ENCODE measurements at regions not wholly inside any gene's neighbourhood (a gene's known extent, or its start where the extent isn't known, plus 50 kb on each side); places are given as distances from the start of the nearest gene placed in this dataset.

DNA sequence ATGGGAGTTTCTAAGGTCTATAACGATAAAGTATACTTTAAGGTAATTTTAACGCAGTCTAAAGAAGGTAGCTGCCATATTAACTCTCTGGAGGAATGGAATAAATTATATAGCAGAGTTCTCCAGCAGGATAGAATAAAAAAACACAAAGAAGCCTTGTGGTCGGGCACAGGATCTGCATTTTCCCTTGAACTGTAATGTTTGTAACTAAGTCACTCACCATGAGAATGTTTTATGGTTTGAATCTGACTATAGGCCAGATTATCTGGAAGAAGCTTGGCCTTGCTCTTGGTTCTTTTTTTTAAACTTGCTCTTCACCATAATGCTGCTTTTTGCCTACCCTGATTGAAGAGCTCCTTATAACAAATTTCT, 238.8 kb upstream of the NOX3 start:
- TF ChIP-seq, protein P1, sequence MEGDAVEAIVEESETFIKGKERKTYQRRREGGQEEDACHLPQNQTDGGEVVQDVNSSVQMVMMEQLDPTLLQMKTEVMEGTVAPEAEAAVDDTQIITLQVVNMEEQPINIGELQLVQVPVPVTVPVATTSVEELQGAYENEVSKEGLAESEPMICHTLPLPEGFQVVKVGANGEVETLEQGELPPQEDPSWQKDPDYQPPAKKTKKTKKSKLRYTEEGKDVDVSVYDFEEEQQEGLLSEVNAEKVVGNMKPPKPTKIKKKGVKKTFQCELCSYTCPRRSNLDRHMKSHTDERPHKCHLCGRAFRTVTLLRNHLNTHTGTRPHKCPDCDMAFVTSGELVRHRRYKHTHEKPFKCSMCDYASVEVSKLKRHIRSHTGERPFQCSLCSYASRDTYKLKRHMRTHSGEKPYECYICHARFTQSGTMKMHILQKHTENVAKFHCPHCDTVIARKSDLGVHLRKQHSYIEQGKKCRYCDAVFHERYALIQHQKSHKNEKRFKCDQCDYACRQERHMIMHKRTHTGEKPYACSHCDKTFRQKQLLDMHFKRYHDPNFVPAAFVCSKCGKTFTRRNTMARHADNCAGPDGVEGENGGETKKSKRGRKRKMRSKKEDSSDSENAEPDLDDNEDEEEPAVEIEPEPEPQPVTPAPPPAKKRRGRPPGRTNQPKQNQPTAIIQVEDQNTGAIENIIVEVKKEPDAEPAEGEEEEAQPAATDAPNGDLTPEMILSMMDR (IDR thresholded peaks at IDR 0.05; ENCODE audit: low read depth, low read length): no peak
- no peak for TF ChIP-seq EZH2phosphoT487 (IDR thresholded peaks at IDR 0.05; ENCODE audit: low read depth)
